ENCODE measurements at regions not wholly inside any gene's neighbourhood (a gene's known extent, or its start where the extent isn't known, plus 50 kb on each side); places are given as distances from the start of the nearest gene placed in this dataset.

GRCh38 chr13:90355162-90355751 is 992.2 kb upstream of the MIR17HG start (continued):
- TF ChIP-seq SMAD1 (IDR thresholded peaks at IDR 0.05; ENCODE audit: low read depth, low read length, partially characterized antibody), result no peak
- no peak for TF ChIP-seq CBX1 (IDR thresholded peaks at IDR 0.05; ENCODE audit: low read depth)
- no peak for TF ChIP-seq SMARCA4 (IDR thresholded peaks at IDR 0.05)
- TF ChIP-seq ZNF316 (IDR thresholded peaks at IDR 0.05), result peak; percentile 94
- no peak for TF ChIP-seq CBX8 (IDR thresholded peaks at IDR 0.05; ENCODE audit: borderline replicate concordance, extremely low read depth, low read depth, low read length, poor library complexity, severe bottlenecking)
- peak; percentile 81 for TF ChIP-seq MAFG (tag; conservative IDR thresholded peaks at IDR 0.05)
- no peak for TF ChIP-seq THRB (CRISPR knock-in tag; conservative IDR thresholded peaks at IDR 0.05)
- no peak for TF ChIP-seq TFE3 (CRISPR knock-in tag; IDR thresholded peaks at IDR 0.05)
- no peak for TF ChIP-seq ZNF277 (CRISPR knock-in tag; IDR thresholded peaks at IDR 0.05; ENCODE audit: borderline replicate concordance)
- no peak for TF ChIP-seq NBN (IDR thresholded peaks at IDR 0.05; ENCODE audit: low read depth)
- TF ChIP-seq PBX2 (CRISPR knock-in tag; IDR thresholded peaks at IDR 0.05; ENCODE audit: low read depth), result peak; percentile 12; the same call in 1 of the 2 replicates
- no peak for TF ChIP-seq PBX2 (tag; conservative IDR thresholded peaks at IDR 0.05; ENCODE audit: low read depth)
- TF ChIP-seq ZNF699 (CRISPR knock-in tag; IDR thresholded peaks at IDR 0.05; ENCODE audit: insufficient replicate concordance), result no peak
- no peak for TF ChIP-seq LCOR (CRISPR knock-in tag; IDR thresholded peaks at IDR 0.05)
- no peak for TF ChIP-seq FOSL1 (tag; conservative IDR thresholded peaks at IDR 0.05)
- no peak for TF ChIP-seq SMARCE1 (IDR thresholded peaks at IDR 0.05)
- no peak for TF ChIP-seq EGR1 (conservative IDR thresholded peaks at IDR 0.05)
- TF ChIP-seq TBP (optimal IDR thresholded peaks at IDR 0.05; ENCODE audit: low read depth, low read length), result no peak
- TF ChIP-seq WHSC1 (IDR thresholded peaks at IDR 0.05; ENCODE audit: low read length), result no peak
- TF ChIP-seq ZNF232 (CRISPR knock-in tag; IDR thresholded peaks at IDR 0.05), result no peak
- no peak for TF ChIP-seq ARID1B (IDR thresholded peaks at IDR 0.05)
- TF ChIP-seq GATAD2B (IDR thresholded peaks at IDR 0.05; ENCODE audit: borderline replicate concordance), result no peak

Data from K562 (cell line).